Kidney epithelial cell (primary cell): ENCODE measurements at regions not wholly inside any gene's neighbourhood (a gene's known extent, or its start where the extent isn't known, plus 50 kb on each side); places are given as distances from the start of the nearest gene placed in this dataset.

ENCODE experiments used
- DNase-seq: peaks from one replicate; pipeline ENCODE4 v3.0.0-alpha.2; 2010; ENCODE audit warnings: low read depth
- H3K27me3 ChIP-seq: 2 replicates; pipeline ENCODE4 v1.6.0; 2011; ENCODE audit warnings: low read length; ENCODE audit not compliant: control insufficient read depth, insufficient read depth
- H3K36me3 ChIP-seq: 2 replicates; pipeline ENCODE4 v1.5.1; 2011; ENCODE audit warnings: low read length; ENCODE audit not compliant: control insufficient read depth, insufficient read depth
- H3K4me3 ChIP-seq: 2 replicates; pipeline ENCODE4 v1.5.1; 2011; ENCODE audit warnings: low read depth, mild to moderate bottlenecking, control low read depth, low read length
- TF ChIP-seq, protein P1 (sequence below): IDR thresholded peaks from 2 replicates; pipeline ENCODE4 v1.5.1; 2011; ENCODE audit warnings: mild to moderate bottlenecking, moderate library complexity, low read length, control low read depth, inconsistent platforms; ENCODE audit not compliant: insufficient read depth, poor library complexity, severe bottlenecking

DNA sequence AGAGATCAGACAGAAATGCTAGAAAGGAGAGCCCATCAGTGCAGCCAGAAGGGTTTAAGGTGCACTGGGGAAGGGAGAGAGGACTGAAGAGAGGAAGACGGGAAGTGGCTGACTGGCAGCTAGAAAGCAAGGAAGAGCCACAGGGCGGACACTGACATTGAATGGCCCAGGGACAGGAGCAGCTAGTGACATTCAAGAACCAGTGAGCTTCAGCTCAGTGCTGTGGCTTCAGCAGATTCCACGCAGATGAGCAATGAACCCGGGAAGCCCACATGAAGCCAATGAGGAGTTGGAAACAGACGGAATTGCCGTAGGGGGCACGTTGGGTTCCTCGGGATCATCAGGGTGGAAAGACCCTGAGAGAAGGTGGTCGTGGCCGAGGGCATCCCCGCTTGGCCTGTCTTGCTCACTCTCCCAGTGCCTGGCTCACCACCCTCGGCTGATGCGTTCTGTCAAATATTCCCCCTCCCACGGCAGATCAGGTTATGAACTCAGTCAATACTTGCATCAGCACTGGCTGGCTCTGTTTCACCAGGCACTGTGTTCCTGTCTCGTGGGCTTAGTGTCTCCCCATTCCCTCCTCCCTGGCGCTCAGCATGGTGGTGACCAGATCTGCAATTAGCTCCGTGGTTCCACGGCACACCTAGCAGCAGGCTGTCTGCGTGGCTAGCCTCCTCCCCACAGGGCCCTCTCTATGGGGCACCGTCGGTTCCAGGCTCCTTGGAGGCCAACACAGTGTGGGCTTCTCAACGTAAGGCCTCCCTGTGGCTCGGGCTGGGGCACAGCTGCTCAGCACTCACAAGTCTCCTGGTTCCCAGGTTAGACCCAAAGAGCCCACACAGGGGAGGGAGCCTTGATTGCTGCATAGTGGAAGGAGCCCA is 145.5 kb downstream of the TRIM29 start:
- H3K27me3 ChIP-seq = peaks cover 2% of the 10 kb centered on the region
- H3K4me3 ChIP-seq = no peak overlapping the region
- no peaks in the 10 kb centered on the region for H3K36me3 ChIP-seq
- TF ChIP-seq, protein P1, sequence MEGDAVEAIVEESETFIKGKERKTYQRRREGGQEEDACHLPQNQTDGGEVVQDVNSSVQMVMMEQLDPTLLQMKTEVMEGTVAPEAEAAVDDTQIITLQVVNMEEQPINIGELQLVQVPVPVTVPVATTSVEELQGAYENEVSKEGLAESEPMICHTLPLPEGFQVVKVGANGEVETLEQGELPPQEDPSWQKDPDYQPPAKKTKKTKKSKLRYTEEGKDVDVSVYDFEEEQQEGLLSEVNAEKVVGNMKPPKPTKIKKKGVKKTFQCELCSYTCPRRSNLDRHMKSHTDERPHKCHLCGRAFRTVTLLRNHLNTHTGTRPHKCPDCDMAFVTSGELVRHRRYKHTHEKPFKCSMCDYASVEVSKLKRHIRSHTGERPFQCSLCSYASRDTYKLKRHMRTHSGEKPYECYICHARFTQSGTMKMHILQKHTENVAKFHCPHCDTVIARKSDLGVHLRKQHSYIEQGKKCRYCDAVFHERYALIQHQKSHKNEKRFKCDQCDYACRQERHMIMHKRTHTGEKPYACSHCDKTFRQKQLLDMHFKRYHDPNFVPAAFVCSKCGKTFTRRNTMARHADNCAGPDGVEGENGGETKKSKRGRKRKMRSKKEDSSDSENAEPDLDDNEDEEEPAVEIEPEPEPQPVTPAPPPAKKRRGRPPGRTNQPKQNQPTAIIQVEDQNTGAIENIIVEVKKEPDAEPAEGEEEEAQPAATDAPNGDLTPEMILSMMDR = no peak
- DNase-seq = no peak

DNA sequence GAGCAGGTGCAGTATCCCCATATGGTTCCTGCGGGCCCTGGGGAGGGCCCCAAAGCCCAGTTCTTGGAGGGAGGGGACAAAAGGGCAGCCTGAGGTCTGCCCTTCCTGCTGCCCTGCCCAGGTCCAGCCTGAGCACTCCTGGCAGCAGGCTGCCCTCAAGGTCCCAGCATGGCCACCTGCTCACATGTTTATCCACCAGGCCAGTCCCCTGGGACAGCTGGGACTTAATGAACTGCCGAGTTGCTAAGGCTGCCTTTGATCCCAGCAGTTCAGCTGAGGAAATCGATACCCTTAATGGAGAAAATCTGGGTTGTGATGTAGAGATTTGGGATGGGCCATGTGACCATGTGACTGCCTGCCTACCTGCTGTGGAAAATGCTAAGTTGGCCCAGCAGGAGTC is 146.2 kb downstream of the TRIM29 start:
- Histone ChIP-seq H3K4me3 (no peak overlapping the region), H3K36me3 (no peaks in the 10 kb centered on the region), H3K27me3 (peaks cover 2% of the 10 kb centered on the region)
- DNase-seq = no peak
- TF ChIP-seq, protein P1 = no peak

DNA sequence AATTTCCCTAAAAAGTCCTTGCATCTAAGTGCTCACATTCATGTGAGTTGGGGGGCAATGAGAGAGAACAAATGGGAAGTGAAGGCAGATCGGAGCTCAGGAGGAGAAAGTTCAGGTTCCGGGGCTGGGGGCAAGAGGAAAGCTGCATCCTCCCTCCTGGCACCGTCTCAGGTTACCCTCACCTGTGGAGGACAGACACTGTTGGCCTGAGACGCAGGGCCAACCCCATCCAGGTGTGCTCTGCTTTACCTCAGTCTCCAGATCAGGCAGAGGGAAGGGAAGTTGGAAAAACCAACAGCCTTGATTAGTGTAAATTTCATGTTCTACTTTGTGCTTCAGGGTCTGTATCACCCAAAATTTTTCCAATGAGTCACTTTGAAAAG is 146.9 kb downstream of the TRIM29 start:
- TF ChIP-seq, protein P1 = no peak
- H3K36me3 ChIP-seq = no peaks in the 10 kb centered on the region
- no peak overlapping the region for H3K4me3 ChIP-seq
- H3K27me3 ChIP-seq = peaks cover 2% of the 10 kb centered on the region
- no peak for DNase-seq

DNA sequence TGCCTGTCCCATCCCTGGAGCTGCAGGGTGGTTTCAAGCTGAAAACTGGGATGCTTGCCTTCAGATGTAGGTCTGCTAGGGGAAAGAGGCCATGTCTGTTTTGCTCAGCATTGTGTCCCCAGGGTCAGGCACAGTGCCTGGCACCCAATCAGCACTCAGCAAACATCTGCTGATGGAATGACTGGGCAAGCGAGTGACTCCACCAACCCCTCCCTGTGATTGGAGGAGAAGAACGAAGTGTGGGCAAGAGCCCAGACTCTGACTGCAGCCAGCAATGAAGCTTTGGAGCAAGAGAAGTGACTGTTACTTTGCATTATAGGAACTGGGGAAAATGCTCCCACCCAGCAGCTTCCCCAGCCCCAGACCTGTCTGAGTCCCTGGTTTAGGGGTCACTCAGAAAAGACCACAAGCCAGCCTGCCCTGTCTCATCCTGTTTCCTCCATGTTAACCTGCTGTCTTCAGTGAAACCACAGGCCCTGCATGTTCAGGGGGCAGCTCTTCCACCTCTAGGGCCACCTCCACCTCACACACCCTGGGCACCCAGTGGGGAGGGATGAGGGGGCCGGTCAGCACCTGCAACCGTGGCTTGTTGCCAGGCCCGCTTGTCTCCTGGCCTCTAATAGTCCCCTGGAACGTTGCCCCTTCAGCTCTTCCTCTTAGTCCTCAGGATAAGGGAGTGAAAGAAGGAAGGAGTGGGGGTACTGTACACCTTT is 147.4 kb downstream of the TRIM29 start:
- H3K27me3 ChIP-seq = peaks cover 2% of the 10 kb centered on the region
- H3K36me3 ChIP-seq = no peaks in the 10 kb centered on the region
- H3K4me3 ChIP-seq = no peak overlapping the region
- TF ChIP-seq, protein P1 = no peak
- DNase-seq = no peak

DNA sequence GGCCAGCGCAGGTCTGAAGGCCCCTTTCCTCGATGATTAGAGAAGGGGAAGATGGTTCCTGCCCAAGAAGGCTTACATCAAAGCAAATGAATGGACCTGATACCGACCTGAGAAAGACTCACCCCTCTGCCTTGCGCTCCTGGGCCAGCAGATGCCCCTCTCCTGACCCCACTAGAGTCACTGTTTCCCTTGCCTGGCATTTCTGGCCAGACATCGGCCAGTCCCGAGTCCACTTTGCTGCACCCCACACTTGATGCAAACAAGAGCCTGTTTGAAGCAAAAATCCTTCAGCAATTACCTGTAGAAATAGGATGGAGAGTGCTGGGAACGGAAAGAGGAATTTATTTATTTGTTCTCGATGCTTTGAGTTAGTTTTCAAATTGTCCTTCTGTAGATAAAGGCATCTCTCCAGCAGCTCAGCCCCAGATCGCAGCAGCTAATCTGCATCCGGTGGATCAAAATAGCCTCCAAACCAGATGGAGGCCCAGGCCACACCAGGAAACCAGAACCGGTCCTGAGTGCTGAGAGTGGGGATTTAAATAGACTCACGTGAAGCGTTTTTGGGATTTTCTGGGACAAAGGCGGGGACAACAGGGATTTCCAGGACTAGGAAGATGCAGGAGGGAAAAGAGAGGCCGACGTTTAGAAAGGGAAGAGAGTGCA is 148.6 kb downstream of the TRIM29 start:
- no peak overlapping the region for H3K4me3 ChIP-seq
- no peaks in the 10 kb centered on the region for H3K36me3 ChIP-seq
- TF ChIP-seq, protein P1 = no peak
- H3K27me3 ChIP-seq = peaks cover 2% of the 10 kb centered on the region
- no peak for DNase-seq
